ENCODE measurements at regions not wholly inside any gene's neighbourhood (a gene's known extent, or its start where the extent isn't known, plus 50 kb on each side); places are given as distances from the start of the nearest gene placed in this dataset.

DNA sequence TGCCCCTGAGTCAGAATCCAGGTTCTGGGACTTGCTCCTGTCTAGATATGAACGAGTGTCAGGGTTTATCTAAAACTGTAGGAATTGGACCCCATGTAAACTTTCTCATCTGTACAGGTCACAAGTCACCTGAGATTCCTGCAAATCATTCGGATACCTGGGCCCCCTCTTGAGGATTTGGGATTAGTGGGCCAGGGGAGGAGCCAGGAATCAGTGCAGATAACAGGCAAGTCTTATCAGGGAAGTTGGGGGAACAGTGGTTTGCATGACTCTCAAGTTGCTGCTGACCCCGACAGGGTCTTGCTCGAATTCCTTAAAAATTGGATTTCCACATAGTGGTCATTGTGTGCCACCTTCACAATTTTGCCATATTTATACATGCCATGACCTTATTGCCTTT is 188.4 kb upstream of the LYZL1 start:
- Histone ChIP-seq H3K79me2 (ENCODE audit: control insufficient read depth, insufficient read depth, low read length) (no peaks in the 10 kb centered on the region), H3K9me3 (replicated peaks; ENCODE audit: control insufficient read depth, insufficient read depth, low read depth, low read length) (no peaks in the 10 kb centered on the region; the same call in 1 of the 2 replicates), H3K4me2 (ENCODE audit: insufficient read depth, low read length) (no peak overlapping the region), H3K36me3 (ENCODE audit: control insufficient read depth, insufficient read depth, low read length) (no peaks in the 10 kb centered on the region), H3K9me1 (ENCODE audit: control insufficient read depth, insufficient read depth, low read length) (no peaks in the 10 kb centered on the region), H3K4me1 (replicated peaks in 1 of 2; ENCODE audit: control insufficient read depth in 2 of 2, insufficient read depth in 2 of 2, low read length in 2 of 2) (no peaks in the 10 kb centered on the region), H2AFZ (ENCODE audit: low read depth, low read length) (no peak overlapping the region), H3K4me3 (no peak overlapping the region), H3K27me3 (ENCODE audit: control insufficient read depth in 2 of 2, insufficient read depth in 2 of 2, low read length in 2 of 2) (peaks cover 12 to 24% of the 10 kb centered on the region in 2 experiments; a peak in 4 of 5 replicates), H4K20me1 (replicated peaks; ENCODE audit: control insufficient read depth, insufficient read depth, low read length) (no peaks in the 10 kb centered on the region), H3K9ac (ENCODE audit: insufficient read depth in 1 of 2, low read depth in 2 of 2, low read length in 2 of 2) (no peak overlapping the region), H3K27ac (ENCODE audit: extremely low read depth, low read depth, low read length) (no peak overlapping the region)
- ATAC-seq, result no peak
- ChIA-PET POLR2A (no interaction called here), CTCF (ENCODE audit: low intra/inter-chr PET ratio) (no interaction called here)
- TF ChIP-seq LEF1 (IDR thresholded peaks at IDR 0.05) (no peak), ZBTB5 (IDR thresholded peaks at IDR 0.05) (no peak), TRIM24 (IDR thresholded peaks at IDR 0.05) (no peak), SFPQ (IDR thresholded peaks at IDR 0.05; ENCODE audit: low read depth, low read length) (no peak), ZNF778 (CRISPR knock-in tag; IDR thresholded peaks at IDR 0.05) (no peak), BCLAF1 (IDR thresholded peaks at IDR 0.05; ENCODE audit: borderline replicate concordance in 1 of 2, control insufficient read depth in 1 of 2, low read depth in 2 of 2, low read length in 1 of 2) (no peak), ZNF23 (CRISPR knock-in tag; IDR thresholded peaks at IDR 0.05) (no peak), ELF2 (CRISPR knock-in tag; IDR thresholded peaks at IDR 0.05) (no peak), ZNF717 (CRISPR knock-in tag; IDR thresholded peaks at IDR 0.05) (no peak), SAFB2 (IDR thresholded peaks at IDR 0.05; ENCODE audit: borderline replicate concordance, low read depth, low read length, severe bottlenecking) (no peak), ZNF384 (IDR thresholded peaks at IDR 0.05; ENCODE audit: low read depth, low read length) (no peak), MXI1 (IDR thresholded peaks at IDR 0.05; ENCODE audit: low read depth, low read length) (no peak), SREBF1 (IDR thresholded peaks at IDR 0.05; ENCODE audit: borderline replicate concordance, low read depth, low read length) (no peak)
- TF ChIP-seq, protein P1, sequence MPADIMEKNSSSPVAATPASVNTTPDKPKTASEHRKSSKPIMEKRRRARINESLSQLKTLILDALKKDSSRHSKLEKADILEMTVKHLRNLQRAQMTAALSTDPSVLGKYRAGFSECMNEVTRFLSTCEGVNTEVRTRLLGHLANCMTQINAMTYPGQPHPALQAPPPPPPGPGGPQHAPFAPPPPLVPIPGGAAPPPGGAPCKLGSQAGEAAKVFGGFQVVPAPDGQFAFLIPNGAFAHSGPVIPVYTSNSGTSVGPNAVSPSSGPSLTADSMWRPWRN (IDR thresholded peaks at IDR 0.05; ENCODE audit: low read depth), result no peak
- no peak for FAIRE-seq
- no peak for DNase-seq (ENCODE audit: extremely low read depth in 1 of 4, low spot score in 3 of 4)
- 0% methylated on average over 4 of the region's 4 CpGs for WGBS (ENCODE audit: insufficient coverage, low coverage, missing lambda C conversion rate)
- intact Hi-C loops (cut with micrococcal nuclease), result no loop called here
- BruUV-seq (replicated peaks), result no TSS peak
- in situ Hi-C loops (cut with MboI), result no loop called here
